ENCODE measurements at regions not wholly inside any gene's neighbourhood (a gene's known extent, or its start where the extent isn't known, plus 50 kb on each side); places are given as distances from the start of the nearest gene placed in this dataset.

DNA sequence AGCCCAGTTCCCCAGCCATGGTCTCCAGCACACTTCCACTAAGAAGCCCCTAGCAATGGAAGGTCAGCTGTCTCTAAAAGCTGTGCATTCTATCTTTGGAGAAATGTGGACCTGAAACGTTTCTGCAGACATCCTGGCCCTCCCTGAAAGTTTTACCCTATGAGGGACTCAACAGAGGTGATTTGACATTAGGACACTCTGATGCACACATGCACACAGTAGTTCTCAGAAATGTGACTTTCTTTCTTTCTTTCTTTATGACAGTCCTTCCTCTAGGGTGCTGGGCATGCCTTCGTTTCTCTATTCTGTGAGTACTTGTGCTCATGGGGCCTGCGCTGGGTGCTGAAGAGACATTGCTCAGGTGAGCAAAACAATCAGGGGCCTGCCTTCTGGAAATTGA lies 857.3 kb downstream of the RNF144A start:
- TF ChIP-seq, protein P1, sequence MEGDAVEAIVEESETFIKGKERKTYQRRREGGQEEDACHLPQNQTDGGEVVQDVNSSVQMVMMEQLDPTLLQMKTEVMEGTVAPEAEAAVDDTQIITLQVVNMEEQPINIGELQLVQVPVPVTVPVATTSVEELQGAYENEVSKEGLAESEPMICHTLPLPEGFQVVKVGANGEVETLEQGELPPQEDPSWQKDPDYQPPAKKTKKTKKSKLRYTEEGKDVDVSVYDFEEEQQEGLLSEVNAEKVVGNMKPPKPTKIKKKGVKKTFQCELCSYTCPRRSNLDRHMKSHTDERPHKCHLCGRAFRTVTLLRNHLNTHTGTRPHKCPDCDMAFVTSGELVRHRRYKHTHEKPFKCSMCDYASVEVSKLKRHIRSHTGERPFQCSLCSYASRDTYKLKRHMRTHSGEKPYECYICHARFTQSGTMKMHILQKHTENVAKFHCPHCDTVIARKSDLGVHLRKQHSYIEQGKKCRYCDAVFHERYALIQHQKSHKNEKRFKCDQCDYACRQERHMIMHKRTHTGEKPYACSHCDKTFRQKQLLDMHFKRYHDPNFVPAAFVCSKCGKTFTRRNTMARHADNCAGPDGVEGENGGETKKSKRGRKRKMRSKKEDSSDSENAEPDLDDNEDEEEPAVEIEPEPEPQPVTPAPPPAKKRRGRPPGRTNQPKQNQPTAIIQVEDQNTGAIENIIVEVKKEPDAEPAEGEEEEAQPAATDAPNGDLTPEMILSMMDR (IDR thresholded peaks at IDR 0.05) = no peak
- no peak for TF ChIP-seq POLR2A (IDR thresholded peaks at IDR 0.05)

All from adrenal gland (tissue), 5 donors.